DND-41 (cell line): ENCODE measurements at regions not wholly inside any gene's neighbourhood (a gene's known extent, or its start where the extent isn't known, plus 50 kb on each side); places are given as distances from the start of the nearest gene placed in this dataset.

Experiments used
- EZH2 ChIP-seq: IDR thresholded peaks from 3 replicates; pipeline ENCODE4 v1.6.1; 2012; ENCODE audit warnings: borderline replicate concordance, low read depth, mild to moderate bottlenecking, moderate library complexity, low read length, inconsistent platforms; ENCODE audit not compliant: severe bottlenecking
- TF ChIP-seq, protein P1 (sequence below): IDR thresholded peaks from 2 replicates; pipeline ENCODE4 v1.5.1; 2012; ENCODE audit warnings: borderline replicate concordance, low read length, moderate library complexity, mild to moderate bottlenecking; ENCODE audit not compliant: poor library complexity, severe bottlenecking; ENCODE audit errors: extremely low read depth

DNA sequence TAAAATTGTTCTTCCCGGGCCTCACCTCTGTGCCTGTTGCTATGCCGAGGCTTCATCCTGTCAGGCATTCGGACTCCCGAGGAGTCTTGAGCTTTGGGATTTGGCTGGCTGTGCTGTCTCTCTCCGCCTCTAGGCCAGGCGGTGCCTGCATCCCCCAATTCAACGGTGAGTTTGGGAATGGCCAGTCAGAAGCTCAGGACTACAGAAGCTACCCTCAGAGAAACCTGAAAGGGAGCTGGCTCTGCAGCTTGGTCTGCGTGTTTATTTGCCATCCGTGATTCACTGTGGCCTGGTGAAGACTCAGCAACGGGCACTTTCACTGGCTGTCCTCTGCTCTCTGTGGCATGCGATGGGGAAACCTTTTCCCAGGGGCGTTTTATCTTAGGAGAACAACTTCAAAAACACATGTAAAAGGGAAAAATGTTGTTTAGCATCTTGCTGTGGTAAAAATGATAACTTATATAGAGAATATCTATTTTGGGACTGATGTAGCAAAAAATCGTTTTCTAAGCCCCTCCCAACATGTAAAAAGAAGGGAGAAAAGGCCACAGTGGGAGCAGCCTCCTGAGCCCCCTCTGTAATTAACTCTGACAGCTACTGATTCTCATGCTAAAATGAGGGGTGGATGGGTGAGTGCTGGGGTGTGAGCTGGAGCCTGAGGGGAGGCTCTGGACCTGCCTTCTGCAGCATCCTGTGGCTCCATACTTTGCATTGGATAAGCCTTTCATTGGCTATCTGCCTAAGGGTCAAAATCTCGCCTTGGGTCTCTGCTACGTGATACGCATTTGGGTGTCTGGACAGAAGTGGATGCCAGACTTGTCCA lies 103.4 kb upstream of the KLHL25 start:
- TF ChIP-seq, protein P1, sequence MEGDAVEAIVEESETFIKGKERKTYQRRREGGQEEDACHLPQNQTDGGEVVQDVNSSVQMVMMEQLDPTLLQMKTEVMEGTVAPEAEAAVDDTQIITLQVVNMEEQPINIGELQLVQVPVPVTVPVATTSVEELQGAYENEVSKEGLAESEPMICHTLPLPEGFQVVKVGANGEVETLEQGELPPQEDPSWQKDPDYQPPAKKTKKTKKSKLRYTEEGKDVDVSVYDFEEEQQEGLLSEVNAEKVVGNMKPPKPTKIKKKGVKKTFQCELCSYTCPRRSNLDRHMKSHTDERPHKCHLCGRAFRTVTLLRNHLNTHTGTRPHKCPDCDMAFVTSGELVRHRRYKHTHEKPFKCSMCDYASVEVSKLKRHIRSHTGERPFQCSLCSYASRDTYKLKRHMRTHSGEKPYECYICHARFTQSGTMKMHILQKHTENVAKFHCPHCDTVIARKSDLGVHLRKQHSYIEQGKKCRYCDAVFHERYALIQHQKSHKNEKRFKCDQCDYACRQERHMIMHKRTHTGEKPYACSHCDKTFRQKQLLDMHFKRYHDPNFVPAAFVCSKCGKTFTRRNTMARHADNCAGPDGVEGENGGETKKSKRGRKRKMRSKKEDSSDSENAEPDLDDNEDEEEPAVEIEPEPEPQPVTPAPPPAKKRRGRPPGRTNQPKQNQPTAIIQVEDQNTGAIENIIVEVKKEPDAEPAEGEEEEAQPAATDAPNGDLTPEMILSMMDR = no peak
- TF ChIP-seq EZH2 = no peak
